ENCODE measurements at regions not wholly inside any gene's neighbourhood (a gene's known extent, or its start where the extent isn't known, plus 50 kb on each side); places are given as distances from the start of the nearest gene placed in this dataset.
"Not testable (repeated sequence)": the region's sequence is repeated elsewhere in the genome, so short reads cannot be mapped to it uniquely, and the experiment has no call there.

DNA sequence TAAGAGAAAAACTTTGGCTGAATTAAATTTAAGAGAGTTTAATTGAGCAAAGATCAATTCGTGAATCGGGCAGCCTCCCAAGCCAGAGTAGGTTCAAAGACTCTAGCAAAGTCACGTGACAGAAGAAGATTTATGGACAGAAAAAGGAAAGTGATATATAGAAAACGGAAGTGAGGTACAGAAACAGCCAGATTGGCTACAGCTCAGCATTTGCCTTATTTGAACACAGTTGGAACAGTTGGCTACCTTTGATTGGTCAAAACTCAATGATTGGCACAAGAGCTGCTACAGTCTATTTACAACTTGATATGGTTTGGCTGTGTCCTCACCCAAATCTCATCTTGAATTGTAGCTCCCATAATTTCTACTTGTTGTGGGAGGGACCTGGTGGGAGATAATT, 102.6 kb downstream of the PLG start:
- no peaks in the 10 kb centered on the region for H3K36me3 ChIP-seq
- TF ChIP-seq, protein P1, sequence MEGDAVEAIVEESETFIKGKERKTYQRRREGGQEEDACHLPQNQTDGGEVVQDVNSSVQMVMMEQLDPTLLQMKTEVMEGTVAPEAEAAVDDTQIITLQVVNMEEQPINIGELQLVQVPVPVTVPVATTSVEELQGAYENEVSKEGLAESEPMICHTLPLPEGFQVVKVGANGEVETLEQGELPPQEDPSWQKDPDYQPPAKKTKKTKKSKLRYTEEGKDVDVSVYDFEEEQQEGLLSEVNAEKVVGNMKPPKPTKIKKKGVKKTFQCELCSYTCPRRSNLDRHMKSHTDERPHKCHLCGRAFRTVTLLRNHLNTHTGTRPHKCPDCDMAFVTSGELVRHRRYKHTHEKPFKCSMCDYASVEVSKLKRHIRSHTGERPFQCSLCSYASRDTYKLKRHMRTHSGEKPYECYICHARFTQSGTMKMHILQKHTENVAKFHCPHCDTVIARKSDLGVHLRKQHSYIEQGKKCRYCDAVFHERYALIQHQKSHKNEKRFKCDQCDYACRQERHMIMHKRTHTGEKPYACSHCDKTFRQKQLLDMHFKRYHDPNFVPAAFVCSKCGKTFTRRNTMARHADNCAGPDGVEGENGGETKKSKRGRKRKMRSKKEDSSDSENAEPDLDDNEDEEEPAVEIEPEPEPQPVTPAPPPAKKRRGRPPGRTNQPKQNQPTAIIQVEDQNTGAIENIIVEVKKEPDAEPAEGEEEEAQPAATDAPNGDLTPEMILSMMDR (IDR thresholded peaks at IDR 0.05) = no peak
- no peaks in the 10 kb centered on the region for H3K4me1 ChIP-seq
- H3K27me3 ChIP-seq = no peaks in the 10 kb centered on the region
- H3K4me3 ChIP-seq = no peak overlapping the region
- DNase-seq = no peak
- no peak overlapping the region for H3K27ac ChIP-seq
- H3K9me3 ChIP-seq = no peaks in the 10 kb centered on the region
- intact Hi-C loops (cut with DNase I; ENCODE audit: low total_unique reads) = no loop called here

DNA sequence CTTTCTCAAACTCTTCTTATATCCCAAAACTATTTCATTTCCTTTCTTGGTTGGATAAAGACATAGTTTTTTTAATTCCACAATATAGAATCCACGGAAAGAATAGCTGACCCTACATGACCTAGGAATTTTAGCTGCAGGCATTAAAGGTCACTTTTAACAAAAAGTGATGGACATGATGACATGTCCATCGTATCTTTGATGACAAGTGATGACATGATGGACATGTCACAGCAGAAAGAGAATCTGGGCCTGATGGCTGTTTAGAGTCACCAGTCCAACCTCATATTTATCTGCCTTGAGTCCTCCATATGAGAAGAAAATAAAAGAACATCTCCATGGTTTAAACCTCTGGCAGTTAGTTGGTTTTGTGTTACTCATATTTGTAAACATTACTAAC, 106.2 kb downstream of the PLG start:
- H3K27ac ChIP-seq = no peak overlapping the region
- TF ChIP-seq, protein P1 (IDR thresholded peaks at IDR 0.05) = no peak
- intact Hi-C loops (cut with DNase I; ENCODE audit: low total_unique reads) = no loop called here
- no peak for DNase-seq
- no peaks in the 10 kb centered on the region for H3K36me3 ChIP-seq
- no peak overlapping the region for H3K4me3 ChIP-seq
- H3K27me3 ChIP-seq = no peaks in the 10 kb centered on the region
- no peaks in the 10 kb centered on the region for H3K4me1 ChIP-seq
- no peaks in the 10 kb centered on the region for H3K9me3 ChIP-seq

DNA sequence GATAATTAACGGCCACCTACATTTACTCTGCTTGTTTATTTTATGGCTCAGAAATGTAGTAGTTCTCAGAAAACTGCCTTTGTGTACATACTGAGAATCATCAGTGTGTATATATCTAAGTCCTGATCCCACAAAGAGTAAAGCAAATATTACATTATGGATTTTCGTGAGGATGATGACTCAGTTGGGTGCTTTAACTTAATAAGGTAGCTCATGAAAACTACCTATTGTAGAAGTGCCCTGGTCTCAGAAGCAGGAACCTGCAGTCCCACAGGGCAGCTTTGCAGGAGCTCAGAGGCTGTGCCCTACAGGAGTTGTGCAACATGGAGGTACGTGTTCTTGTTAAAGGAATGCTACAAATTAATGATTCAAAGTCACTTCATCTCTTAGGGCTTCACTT, 108.2 kb downstream of the PLG start:
- no peaks in the 10 kb centered on the region for H3K36me3 ChIP-seq
- no peaks in the 10 kb centered on the region for H3K27me3 ChIP-seq
- H3K9me3 ChIP-seq = no peaks in the 10 kb centered on the region
- no peak overlapping the region for H3K4me3 ChIP-seq
- intact Hi-C loops (cut with DNase I; ENCODE audit: low total_unique reads) = no loop called here
- DNase-seq = no peak
- TF ChIP-seq, protein P1 (IDR thresholded peaks at IDR 0.05) = no peak
- no peaks in the 10 kb centered on the region for H3K4me1 ChIP-seq
- no peak overlapping the region for H3K27ac ChIP-seq

DNA sequence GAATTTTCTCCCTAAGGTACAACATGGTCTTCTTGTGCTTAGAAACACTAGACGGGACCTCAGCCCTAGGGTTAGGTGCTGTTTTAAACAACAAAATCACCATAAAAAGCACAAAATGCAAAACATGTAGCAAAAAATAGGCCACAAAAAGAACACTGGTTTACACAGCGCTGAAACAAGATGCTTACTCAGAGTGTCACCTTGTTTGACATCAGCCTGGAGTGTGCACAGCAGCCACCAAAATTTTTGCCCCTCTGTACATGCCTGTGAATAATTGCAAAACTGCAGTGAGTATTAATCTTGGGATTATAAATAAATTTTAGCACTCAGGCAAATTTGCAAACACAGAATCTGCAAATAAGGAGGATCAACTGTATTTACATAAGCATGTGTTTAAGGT, 110.1 kb downstream of the PLG start:
- Histone ChIP-seq H3K27ac (no peak overlapping the region), H3K9me3 (no peaks in the 10 kb centered on the region), H3K36me3 (no peaks in the 10 kb centered on the region), H3K4me3 (no peak overlapping the region), H3K27me3 (no peaks in the 10 kb centered on the region), H3K4me1 (no peaks in the 10 kb centered on the region)
- TF ChIP-seq, protein P1 (IDR thresholded peaks at IDR 0.05) = no peak
- no peak for DNase-seq
- intact Hi-C loops (cut with DNase I; ENCODE audit: low total_unique reads) = no loop called here

DNA sequence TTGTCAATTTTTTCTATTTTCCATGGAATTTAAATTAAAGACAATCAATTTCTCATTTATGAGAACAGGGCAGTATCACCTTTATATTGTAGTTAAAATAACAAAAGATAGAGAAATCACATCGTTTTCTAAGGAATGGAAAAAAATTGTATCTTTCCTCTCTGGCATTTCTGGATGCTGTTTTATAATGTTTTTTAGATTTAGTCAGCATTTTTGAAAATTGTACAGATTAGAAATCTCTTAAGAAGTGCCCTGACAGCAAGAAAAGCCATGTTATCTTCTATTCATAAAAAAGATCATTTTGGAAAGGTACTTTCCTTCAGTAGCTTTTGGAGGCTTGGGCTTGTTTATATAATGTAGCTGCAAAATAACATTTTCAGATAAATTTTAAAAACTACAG, 116.9 kb downstream of the PLG start:
- Histone ChIP-seq H3K4me3 (no peak overlapping the region), H3K27ac (no peak overlapping the region), H3K36me3 (no peaks in the 10 kb centered on the region), H3K9me3 (peaks cover 0 to 11% (median 0%) of the 10 kb centered on the region in 3 donors), H3K4me1 (no peaks in the 10 kb centered on the region), H3K27me3 (no peaks in the 10 kb centered on the region)
- TF ChIP-seq, protein P1 (IDR thresholded peaks at IDR 0.05) = no peak
- intact Hi-C loops (cut with DNase I; ENCODE audit: low total_unique reads) = no loop called here
- no peak for DNase-seq

DNA sequence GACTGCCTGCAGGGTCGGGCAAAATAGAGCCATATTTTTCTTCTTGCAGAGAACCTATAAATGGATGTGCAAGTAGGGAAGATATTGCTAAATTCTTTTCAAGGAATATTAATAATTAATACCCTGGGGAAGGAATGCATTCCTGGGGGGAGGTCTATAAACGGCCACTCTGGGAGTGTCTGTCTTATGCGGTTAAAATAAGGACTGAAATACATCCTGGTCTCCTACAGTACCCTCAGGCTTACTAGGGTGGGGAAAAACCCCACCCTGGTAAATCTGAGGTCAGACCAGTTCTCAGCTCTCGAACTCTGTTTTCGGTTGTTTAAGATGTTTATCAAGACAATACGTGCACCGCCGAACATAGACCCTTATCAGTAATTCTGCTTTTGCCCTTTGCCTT, 118.6 kb downstream of the PLG start:
- DNase-seq; H3K27me3 ChIP-seq; H3K4me1 ChIP-seq; H3K36me3 ChIP-seq; intact Hi-C loops (cut with DNase I; ENCODE audit: low total_unique reads); H3K27ac ChIP-seq; H3K4me3 ChIP-seq: not testable (repeated sequence)
- peaks cover 0 to 11% (median 0%) of the 10 kb centered on the region in 3 donors for H3K9me3 ChIP-seq
